GM19023 (cell line): ENCODE measurements at regions not wholly inside any gene's neighbourhood (a gene's known extent, or its start where the extent isn't known, plus 50 kb on each side); places are given as distances from the start of the nearest gene placed in this dataset.
"Not testable (repeated sequence)": the region's sequence is repeated elsewhere in the genome, so short reads cannot be mapped to it uniquely, and the experiment has no call there.

Source experiments
- ATAC-seq: cut with Tn5 transposase; IDR thresholded peaks from one replicate; pipeline ENCODE4 v1.9.1; 2021; ENCODE audit warnings: mild to moderate bottlenecking, moderate library complexity; ENCODE audit not compliant: unreplicated experiment

DNA sequence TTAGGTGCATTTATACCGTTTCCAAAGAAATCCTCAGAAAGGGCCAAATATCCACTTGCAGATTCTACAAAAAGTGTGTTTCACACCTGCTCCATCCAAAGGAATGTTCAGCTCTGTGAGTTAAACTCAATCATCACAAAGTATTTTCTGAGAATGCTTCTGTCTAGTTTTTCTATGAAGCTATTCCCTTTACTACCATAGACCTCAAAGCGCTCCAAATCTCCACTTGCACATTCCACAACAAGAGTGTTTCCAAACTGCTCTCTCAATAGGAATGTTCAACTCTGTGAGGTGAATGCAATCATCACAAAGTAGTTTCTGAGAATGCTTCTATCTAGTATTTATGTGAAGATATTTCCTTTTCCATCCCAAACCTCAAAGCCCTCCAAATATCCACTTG is 412.7 kb upstream of the WSB1 start:
- ATAC-seq = not testable (repeated sequence)

DNA sequence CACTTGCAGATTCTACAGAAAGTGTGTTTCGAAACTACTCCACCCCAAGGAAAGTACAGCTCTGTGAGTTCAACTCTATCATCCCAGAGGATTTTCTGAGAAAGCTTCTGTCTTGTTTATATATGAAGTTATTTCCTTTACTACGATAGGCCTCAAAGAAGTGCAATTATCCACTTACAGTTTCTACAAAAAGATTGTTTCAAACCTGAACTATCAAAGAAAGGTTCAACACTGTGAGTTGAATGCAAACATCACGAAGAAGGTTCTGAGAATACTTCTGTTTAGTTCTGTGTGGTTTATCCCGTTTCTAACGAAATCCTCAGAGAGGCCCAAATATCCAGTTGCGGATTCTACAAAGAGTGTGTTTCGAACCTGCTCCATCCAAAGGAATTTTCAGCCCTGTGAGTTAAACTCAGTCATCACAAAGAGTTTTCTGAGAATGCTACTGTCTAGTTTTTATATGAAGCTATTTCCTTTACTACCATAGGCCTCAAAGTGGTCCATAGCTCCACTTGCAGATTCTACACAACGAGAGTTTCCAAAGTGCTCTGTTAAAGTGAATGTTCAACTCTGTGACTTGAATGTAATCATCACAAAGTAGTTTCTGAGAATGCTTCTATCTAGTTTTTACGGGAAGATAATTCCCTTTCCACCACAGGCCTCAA is 411.7 kb upstream of the WSB1 start:
- ATAC-seq = peak; percentile 63

DNA sequence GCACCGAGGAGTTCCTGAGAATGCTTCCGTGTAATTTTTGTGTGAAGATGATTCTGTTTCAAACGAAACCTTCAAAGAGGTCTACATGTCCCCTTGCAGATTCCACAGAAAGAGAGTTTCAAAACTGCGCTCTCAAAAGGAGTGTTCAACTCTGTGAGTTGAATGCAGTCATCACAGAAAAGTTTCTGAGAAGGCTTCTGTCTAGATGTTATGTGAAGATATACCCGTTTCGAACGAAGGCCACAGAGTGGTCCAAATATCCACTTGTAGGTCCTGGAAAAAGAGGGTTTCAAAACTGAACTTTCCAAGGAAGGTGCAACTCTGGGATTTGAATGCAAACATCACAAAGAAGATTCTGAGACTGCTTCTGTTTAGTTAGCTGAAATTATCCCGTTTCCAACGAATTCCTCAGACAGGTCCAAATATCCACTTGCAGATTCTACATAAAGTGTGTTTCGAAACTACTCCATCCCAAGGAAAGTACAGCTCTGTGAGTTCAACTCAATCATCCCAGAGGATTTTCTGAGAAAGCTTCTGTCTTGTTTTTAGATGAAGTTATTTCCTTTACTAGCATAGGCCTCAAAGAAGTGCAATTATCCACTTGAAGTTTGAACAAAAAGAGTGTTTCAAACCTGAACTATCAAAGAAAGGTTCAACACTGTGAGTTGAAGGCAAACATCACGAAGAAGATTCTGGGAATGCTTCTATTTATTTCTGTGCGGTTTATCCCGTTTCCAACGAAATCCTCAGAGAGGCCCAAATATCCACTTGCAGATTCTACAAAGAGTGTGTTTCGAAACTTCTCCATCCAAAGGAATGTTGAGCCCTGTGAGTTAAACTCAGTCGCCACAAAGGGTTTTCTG is 409.8 kb upstream of the WSB1 start:
- peak; percentile 29 for ATAC-seq

DNA sequence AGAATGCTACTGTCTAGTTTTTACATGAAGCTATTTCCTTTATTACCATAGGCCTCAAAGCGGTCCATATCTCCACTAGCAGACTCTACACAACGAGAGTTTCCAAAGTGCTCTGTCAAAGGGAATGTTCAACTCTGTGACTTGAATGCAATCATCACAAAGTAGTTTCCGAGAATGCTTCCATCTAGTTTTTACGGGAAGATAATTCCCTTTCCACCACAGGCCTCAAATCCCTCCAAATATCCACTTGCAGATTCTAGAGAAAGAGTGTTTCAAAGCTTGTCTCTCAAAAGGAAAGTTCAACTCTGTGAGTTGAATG is 409.2 kb upstream of the WSB1 start:
- ATAC-seq = peak; percentile 19

DNA sequence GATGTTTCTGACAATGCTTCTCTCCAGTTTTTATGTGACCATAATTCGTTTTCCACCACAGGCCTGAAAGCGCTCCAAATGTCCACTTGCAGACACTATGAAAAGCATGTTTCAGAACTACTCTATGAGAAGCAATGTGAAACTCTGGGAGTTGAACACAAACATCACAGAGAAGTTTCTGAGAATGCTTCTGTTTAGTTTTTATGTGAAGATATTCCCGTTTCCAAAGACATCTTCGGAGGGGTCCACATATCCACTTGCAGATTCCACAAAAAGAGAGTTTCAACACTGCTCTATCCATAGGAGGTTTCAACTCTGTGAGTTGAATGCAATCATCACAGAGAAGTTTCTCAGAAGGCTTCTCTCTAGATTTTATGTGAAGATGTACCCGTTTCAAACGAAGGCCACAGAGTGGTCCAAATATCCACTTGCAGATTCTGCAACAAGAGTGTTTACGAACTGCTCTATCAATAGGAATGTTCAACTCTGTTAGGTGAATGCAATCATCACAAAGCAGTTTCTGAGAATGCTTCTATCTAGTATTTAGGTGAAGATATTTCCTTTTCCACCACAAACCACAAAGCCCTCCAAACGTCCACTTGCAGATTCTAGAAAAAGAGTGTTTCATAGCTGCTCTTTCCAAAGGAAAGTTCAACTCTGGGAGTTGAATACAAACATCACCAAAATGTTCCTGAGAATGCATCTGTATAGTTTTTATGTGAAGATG is 408.5 kb upstream of the WSB1 start:
- ATAC-seq = not testable (repeated sequence)
